ENCODE measurements at regions not wholly inside any gene's neighbourhood (a gene's known extent, or its start where the extent isn't known, plus 50 kb on each side); places are given as distances from the start of the nearest gene placed in this dataset.

GRCh38 chr3:20400281-20400680 lies 214.3 kb upstream of the SGO1 start:
- TF ChIP-seq CTCF (conservative IDR thresholded peaks at IDR 0.05) (no peak), ZFX (IDR thresholded peaks at IDR 0.05) (no peak)

Measured in C4-2B (cell line).